ENCODE measurements at regions not wholly inside any gene's neighbourhood (a gene's known extent, or its start where the extent isn't known, plus 50 kb on each side); places are given as distances from the start of the nearest gene placed in this dataset.

- DNase-seq (ENCODE audit: low read depth) = no peak
These were observed 818.7 kb upstream of the GJE1 start for GRCh38 chr6:141313986-141314385.

DNA sequence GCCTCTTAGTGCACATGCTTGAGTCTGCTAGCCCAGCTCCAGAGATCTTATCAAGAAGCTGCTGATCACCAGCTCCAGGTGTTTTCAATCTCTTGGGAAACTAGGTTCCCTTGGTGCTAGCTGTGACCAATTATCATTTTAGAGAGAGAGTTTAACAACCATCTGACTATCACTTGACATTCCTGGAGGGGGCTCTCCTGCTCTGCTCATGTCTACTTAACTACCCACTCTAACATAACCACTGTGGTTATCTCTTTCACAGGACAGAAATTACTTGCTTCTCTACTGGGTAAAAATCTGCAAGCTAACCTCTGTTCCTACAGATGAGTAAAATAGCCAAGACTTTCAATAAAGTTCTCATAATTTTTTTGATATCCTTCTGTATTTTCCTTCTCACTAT lies 823.4 kb upstream of the GJE1 start:
- peak; percentile 29 for DNase-seq (ENCODE audit: low read depth)

GRCh38 chr6:141307309-141307998 lies 825.3 kb upstream of the GJE1 start:
- DNase-seq (ENCODE audit: low read depth) = no peak

DNA sequence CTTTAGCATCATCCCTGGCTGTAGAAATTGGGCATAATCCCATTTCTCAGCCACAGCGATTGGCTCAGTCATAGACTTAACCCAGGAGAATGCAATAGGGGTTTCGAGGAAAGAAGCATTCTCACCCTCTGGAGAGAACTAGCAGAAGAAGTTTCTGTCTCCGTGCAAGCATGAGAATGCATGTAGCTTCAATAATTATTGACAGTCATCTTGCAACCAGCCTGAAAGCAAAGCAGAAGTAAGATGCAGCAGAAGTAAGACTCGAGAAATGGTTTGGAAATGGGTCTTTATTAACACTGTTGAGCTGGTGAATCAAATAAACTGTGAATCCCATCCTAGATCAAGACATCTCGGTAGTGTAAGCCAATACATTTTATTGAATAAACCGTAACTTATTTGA lies 828.8 kb upstream of the GJE1 start:
- no peak for DNase-seq (ENCODE audit: low read depth)

GRCh38 chr6:141301779-141302178 lies 830.9 kb upstream of the GJE1 start:
- no peak for DNase-seq (ENCODE audit: low read depth)

DNA sequence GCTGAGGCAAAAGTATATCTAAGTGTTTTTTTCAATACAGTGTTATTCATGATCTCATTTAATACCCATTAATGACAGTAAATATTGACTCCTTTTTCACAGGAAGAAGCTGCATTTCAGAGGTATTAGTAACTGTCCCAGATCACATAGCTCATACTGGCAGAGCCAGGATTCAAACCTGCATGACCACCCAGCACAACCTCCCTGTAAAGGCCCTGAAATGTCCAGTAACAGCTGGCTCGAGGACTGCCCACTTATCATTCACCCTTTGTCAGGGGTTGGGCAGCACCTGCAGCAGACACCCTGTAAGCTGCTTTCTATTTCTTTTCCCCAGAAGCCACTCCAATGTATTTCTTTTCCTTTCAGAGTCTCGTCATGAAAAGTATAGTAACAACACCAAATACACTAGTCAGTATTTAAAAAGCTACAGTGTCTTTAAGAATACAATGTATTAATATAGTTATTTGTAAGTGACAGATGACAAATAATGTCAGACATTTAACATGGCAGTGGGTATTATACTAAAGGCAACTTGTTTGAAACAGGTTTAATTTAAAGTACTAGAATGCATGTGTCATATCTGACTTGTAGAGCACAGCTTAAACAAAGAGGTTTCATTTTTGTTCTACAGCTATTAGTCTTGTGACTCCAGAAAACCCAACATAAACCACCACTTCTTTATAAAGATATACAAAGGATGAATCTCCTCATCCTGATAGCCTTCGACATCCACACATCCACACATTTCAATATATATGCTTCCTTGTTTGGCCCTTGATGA lies 841.6 kb upstream of the GJE1 start:
- peak; percentile 11 for DNase-seq (ENCODE audit: low read depth)

DNA sequence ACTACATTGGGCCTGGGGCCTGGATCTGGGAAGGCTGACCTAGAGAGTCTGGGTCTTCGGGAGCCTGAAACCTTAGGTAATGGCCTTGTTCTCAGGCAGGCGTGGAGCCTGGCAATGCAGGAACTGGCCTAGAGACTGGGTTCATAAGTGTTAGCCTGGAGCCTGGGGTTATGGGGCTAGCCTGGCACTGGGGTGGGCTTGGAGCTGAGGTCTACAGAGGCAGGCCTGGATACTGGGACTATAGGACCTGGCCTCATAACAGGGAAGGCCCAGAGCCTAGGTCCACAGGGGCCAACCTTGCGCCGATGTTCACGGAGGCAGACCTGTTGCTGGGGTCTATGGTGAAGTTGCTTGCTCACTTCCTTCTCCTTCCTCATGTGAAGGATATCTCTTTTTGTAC lies 843.8 kb upstream of the GJE1 start:
- no peak for DNase-seq (ENCODE audit: low read depth)

- DNase-seq (ENCODE audit: low read depth) = no peak
These were observed 850.5 kb upstream of the GJE1 start for GRCh38 chr6:141282263-141282662.

DNA sequence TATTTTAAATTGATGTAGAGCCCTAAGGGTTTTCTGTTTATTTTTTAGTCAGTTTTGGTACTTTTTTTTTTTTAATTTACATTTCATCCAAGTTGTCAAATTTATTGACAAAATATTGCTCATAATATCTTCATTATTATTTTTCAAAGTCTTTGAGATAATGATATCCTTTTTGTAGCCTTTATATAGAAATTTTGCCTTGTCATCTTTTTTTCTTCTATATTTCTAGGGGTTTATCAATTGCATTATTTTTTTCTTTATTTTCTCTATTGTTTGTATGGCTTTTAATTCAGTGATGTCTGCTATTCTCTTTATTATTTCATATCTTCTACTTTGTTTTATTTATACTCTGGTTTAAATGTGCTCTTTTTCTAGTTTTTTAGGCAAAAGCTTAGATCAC lies 863.0 kb upstream of the GJE1 start:
- DNase-seq (ENCODE audit: low read depth) = no peak

- DNase-seq (ENCODE audit: low read depth) = no peak
These were observed 865.3 kb upstream of the GJE1 start for GRCh38 chr6:141267420-141267819.

DNA sequence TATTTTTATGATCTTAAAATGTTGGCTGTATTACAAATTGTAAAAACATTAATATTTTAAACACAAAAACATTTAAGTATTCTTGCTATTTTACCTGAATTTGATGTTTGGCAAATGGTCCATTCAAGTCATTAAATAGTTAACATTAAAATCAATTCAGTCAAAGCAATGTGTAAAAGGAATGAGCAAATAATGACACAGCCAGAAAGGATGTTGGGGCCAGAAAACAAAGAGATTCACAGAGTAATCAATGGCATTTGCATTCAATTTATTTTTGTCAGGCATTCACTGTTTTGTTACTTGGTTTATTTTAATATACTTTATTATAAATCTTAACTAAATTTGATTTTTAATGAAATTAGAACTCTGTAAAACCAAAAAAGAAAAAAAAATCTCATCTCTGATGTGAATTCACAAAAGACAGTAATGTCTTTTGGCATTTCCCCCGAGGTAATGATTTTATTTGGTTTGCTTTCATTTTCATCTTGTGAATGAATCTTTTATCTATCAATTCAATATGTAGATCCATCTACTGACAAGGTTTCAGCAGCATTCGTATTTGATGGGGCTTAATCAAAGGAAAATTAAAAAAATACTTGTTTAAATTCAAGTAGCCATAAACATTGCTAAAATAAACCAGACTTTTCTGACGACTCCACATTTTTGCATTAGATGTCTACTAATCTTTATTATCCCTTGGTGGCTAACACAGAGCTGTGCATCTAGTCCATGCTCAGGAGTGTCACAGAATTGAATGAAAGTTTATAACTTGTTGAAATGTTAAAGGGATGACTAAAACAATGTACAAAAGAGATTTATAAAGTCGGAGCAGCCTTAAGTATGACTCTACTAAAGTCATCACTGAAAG lies 866.7 kb upstream of the GJE1 start:
- DNase-seq (ENCODE audit: low read depth) = peak; percentile 16

DNA sequence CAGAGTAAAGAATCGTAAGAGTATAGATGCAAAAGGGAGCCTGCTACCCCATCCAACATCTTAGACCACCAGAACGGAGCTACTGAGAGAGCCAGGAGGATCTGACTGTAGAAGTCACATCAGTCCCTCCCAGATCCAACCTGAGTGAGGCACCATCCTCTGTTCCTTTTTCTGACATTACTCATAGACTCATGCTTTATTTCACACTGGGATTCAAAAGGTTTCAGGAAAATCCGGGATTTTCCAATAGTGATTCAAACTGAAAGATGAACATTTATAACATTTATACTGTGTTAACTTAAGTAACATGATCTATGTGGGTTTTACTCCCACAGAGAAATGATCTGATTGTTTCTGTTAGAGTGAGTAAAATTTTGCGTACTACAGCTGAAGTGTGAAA lies 868.6 kb upstream of the GJE1 start:
- DNase-seq (ENCODE audit: low read depth) = no peak

GRCh38 chr6:141261672-141262060 lies 871.1 kb upstream of the GJE1 start:
- no peak for DNase-seq (ENCODE audit: low read depth)

GRCh38 chr6:141261016-141261671 lies 871.6 kb upstream of the GJE1 start:
- no peak for DNase-seq (ENCODE audit: low read depth)

- no peak for DNase-seq (ENCODE audit: low read depth)
These were observed 872.1 kb upstream of the GJE1 start for GRCh38 chr6:141260627-141261015.

DNA sequence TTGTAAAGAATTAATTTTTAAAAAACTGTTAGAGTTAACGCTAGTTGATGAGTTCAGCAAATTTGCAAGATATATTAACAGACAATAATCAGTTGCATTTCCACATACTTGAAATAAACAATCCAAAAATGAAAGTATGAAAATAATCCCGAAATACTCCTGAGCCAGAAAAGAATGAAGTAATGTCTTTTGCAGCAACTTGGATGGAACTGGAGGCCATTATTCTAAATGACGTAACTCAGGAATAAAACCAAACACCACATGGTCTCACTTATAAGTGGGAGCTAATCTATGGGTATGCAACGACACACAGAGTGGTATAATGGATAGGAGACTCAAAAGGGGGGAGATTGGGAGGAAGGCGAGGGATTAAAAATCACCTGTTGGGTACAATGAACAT lies 872.9 kb upstream of the GJE1 start:
- DNase-seq (ENCODE audit: low read depth) = no peak

GRCh38 chr6:141259091-141259490 lies 873.6 kb upstream of the GJE1 start:
- no peak for DNase-seq (ENCODE audit: low read depth)

DNA sequence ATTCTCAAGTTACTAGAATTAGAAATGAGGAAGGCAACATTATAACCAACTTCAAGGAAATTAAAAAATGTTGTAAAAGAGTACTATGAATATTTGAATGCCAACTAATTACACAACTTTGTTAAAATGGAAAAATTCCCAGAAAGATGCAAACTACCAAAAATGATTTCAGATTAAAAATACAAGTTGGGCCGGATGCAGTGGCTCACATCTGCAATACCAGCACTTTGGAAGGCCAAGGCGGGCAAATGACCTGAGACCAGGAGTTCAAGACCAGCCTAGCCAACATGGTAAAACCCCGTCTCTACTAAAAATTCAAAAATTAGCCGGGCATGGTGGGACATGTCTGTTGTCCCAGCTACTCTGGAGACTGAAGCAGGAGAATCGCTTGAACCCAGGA lies 874.2 kb upstream of the GJE1 start:
- DNase-seq (ENCODE audit: low read depth) = no peak

DNA sequence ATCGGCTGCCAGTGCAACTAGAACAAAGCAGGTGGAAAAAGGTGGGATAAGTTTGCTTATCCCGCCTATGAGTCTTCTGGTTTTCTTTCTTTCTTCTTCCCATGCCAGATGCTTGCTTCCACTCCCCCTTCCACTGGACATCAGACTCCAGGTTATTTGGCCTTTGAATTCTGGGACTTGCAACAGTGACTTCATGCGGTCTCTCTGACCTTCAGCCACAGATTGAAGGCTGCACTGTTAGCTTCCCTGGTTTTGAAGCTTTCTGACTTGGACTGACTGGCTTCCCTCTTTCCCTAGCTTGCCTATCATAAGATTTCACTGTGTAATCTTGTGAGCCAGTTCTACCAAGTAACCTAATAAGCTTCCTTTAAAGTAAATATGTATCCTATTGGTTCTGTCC lies 878.4 kb upstream of the GJE1 start:
- no peak for DNase-seq (ENCODE audit: low read depth)

DNA sequence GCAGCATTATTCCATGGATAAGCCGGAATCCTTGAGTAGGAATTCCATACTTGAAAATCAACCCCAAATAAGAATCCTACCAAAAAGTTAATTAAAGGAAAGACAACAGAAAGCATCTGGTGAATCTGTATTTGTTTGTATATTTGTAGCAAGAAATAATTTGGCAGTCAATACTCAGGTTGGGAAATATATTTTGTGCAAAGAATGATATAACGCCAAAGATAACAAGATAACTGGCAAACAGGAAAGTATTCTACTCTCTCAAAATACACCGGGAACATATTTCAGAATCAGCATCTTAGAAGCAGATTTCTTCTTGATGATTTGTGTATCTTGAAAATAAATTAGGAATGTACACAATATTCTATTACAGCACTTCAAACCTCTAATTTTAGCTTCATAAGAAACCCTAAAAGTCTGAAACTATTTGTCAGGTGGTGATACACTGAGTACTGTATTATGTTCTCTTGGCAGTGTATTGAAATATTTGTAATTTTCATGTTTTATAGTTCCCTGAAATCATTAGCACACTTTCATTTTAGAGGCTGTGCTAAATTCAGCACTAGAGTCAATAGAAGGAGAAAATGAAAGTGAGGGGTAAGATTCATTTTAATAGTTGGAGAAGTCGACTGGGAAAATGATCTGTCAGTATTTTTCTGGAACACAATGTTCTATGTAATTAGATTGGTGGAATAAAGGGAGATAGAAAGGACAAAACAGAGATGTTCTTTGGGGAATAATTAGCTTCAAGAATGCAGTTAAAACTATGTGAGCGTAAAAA lies 879.7 kb upstream of the GJE1 start:
- DNase-seq (ENCODE audit: low read depth) = peak; percentile 19

DNA sequence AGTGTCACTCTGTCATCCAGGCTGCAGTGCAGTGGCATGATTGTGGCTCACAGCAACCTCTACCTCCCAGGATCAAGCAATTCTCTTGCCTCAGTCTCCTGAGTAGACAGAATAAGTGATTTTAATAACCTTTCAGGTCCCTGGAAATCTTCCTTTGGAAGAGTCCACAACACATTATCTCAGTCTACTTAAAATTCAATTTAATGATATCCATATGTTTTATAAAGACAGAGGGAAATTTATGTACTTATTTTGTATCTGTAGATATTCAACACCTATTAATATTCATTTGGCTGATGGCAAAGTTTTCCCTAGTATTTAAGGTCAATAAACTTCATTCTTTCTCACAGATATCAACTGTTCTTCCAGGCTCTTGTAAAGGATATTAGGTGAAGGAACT lies 881.4 kb upstream of the GJE1 start:
- no peak for DNase-seq (ENCODE audit: low read depth)

Measured in EH (cell line).